ENCODE measurements at regions not wholly inside any gene's neighbourhood (a gene's known extent, or its start where the extent isn't known, plus 50 kb on each side); places are given as distances from the start of the nearest gene placed in this dataset.
"Not testable (repeated sequence)": the region's sequence is repeated elsewhere in the genome, so short reads cannot be mapped to it uniquely, and the experiment has no call there.

DNA sequence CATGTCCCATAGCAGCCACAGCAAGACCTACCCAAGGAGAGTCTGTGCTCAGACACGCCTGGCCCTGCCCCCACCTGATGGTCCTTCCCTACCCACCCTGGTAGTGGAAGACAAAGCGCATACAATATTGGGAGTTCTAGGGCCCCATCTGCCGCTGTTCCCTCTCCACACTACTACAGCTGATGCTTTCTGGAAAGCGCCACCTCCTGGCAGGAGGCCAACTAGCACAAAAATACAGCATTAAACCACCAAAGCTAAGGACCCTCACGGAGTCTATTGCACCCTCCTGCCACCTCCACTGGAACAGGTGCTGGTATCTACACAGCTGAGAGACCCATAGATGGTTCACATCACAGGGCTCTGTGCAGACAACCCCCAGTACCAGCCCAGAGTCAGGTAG, 50.9 kb upstream of the IGFBP5 start:
- H4K20me1 ChIP-seq (ENCODE audit: insufficient read depth); H3K9ac ChIP-seq; H3K4me2 ChIP-seq; H3K79me2 ChIP-seq (ENCODE audit: insufficient read depth, low read depth); H3K4me3 ChIP-seq (IDR thresholded peaks at IDR 0.05; ENCODE audit: insufficient read depth, low read depth, low read length); H2AFZ ChIP-seq (ENCODE audit: low read depth); H3K36me3 ChIP-seq (ENCODE audit: insufficient read depth); H3K27me3 ChIP-seq (ENCODE audit: insufficient read depth, low read depth); H3K27ac ChIP-seq; H3K4me1 ChIP-seq (ENCODE audit: low read depth, poor library complexity, severe bottlenecking): not testable (repeated sequence)
- 0 out of 2 replicates have a peak, but pooled peaks have one; percentile 8 for TF ChIP-seq CTCF (conservative IDR thresholded peaks at IDR 0.05; ENCODE audit: low read depth, low read length)

GRCh38 chr2:216745453-216745852, 50.1 kb upstream of the IGFBP5 start:
- TF ChIP-seq CTCF (conservative IDR thresholded peaks at IDR 0.05; ENCODE audit: low read depth, low read length) = no peak
- H4K20me1 ChIP-seq (ENCODE audit: insufficient read depth) = no peaks in the 10 kb centered on the region
- no peaks in the 10 kb centered on the region for H3K36me3 ChIP-seq (ENCODE audit: insufficient read depth)
- H3K9ac ChIP-seq = no peak overlapping the region
- no peak overlapping the region for H3K27ac ChIP-seq
- H3K27me3 ChIP-seq (ENCODE audit: insufficient read depth, low read depth) = no peaks in the 10 kb centered on the region
- no peak overlapping the region for H3K4me2 ChIP-seq
- H3K79me2 ChIP-seq (ENCODE audit: insufficient read depth, low read depth) = no peaks in the 10 kb centered on the region
- no peak overlapping the region for H2AFZ ChIP-seq (ENCODE audit: low read depth)
- H3K4me3 ChIP-seq (IDR thresholded peaks at IDR 0.05; ENCODE audit: insufficient read depth, low read depth, low read length) = no peak overlapping the region
- no peaks in the 10 kb centered on the region for H3K4me1 ChIP-seq (ENCODE audit: low read depth, poor library complexity, severe bottlenecking)
